NCI-H2171 (cell line): ENCODE measurements at regions not wholly inside any gene's neighbourhood (a gene's known extent, or its start where the extent isn't known, plus 50 kb on each side); places are given as distances from the start of the nearest gene placed in this dataset.

Experiments used
- DNase-seq: peaks from one replicate; lab custom pipeline; 2025; lab: John Stamatoyannopoulos, UW

DNA sequence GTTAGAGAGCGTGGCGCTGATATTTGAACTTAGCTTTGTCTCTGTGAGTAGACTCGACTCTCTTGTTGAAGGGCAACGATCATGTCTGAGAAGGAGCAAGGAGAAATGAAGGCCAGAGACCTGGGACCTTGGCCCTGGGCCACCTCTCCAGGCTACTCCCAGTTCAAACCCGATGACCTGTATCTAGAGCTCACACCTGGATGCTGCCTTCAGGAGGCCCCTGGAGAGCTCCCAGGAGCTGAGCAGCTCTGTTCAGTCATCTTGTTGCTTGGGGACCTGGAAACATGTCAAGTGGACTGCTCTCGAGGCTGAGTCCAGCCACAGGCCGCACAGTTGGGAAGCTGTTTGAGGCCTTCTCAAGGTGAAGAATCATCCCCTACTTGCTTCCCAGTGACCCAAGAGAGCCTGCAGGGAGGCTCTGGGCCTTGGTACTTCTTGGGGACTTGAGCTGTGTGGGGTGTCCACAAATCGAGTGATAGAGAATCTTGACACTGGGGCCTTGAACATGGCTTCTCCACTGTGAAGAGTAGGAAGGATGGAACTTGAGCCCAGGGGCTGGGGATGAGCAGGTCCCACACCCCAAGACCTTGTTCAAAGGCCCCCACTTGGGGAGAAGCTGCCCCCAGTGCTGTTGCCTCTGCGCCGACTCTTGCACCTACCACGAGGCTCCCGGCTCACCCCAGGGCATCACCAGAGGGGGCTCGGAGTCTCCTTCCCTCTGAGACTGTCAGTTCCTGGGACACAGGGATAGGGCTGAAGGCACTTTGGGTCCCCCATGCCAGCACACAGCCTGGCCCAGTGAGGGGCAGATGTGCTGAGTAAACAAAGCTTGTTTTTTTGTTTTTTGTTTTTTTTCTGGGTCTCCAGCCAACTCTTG, 112.1 kb downstream of the IRX5 start:
- no peak for DNase-seq

DNA sequence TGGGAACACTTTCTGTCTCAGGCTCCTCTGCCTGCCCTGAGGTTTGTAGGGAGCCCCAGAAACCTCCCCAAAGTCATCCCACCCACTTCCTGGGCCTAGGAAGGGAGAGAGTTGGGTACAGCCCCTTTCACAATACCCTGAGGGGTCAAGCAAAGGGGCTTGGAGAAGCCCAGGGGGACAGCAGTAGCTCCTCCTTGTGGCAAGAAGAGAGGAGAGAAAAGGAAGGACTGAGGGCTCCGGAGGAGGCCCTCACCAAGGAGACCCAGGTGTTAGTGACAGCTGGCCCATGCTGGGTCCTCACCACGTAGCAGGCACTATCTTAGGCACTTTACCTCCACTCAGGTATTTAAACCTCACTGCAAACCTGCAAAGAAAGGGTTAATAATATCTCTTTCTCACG, 112.8 kb downstream of the IRX5 start:
- no peak for DNase-seq

DNA sequence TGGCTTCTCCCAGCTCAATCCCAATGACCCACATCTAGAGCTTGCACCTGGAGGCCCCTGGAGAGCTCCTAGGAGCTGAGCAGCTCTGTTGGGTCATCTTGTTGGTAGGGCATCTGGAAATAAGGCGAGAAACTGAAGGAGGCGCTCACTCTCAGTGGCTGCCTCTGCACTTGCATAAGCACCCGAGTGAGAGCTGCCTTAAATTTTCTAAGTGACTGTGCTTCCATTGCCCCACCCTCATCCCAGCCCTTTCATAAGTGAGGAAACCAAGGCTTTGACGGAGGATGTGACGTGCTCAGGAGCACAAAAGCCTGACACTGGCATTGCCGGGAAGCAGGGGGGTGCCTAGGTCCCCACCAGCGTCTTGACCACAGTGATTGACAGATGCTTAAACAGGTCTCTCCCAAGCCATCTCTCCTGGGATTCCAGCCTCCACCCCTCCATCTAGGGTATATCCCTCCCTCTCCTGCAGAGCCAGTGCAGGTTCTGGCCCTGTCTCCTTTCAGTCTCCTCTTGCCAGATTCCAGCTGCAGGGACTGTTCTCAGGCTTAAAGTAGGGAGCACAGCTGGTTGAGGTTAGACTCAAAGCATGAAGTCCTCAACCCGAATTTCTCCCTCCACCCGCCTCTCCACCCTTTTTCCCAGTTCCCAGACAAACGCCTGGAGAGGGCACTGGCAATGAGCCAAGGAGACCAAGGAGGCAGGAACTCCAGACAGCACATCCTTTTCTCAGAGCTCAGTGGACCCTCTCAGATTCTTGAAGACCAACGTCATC, 113.7 kb downstream of the IRX5 start:
- DNase-seq = no peak

DNA sequence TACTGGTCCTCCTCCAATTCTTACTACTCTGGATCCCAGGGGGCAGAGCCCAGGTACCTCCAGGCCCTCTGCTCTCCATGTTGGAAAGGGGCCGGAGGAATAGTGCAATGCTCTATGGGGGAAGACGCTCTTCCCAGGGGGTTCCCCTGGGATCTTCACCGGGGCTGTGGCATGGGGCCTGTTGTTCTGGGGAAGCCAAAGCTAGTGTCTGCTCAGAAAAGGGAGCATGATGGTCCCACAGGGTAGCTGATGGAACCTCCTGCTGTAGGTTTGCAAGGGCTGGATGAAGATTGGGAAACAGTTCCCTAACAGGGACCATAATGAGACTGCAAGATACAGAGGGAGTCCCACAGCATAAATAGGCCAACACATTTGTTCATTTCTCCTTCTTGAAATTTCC, 114.7 kb downstream of the IRX5 start:
- no peak for DNase-seq

DNA sequence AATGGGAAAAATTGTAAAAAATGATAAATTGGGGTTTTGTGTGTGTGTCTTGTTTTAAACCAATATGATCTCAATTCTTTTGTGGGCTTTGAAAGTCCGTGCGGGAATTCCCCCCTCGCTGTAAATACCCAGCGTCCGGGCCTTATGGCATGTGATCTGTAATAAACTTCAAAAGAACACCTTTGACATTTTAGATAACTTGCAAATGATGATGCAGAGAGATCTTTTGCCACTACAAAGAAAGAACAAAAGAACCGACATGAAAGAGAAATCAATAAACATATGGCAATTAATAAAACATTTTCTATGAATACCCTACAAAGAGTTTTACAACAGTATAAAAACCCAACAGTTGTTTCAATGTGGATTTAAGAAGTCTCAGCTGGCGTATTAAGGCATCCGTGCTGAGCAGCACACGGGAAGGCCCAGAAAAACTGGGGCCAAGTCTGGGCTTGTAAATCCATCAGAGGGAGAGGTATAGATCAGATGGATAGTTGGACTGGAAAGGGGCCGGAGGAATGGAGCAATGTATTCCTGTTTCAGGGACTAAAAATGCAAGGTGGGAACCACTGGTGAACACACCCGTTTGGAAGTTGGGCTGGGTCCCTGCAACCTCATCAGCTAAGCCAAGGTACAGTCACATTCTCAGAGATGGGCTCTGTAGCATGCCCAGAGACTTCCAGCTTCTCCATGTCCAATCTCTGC, 115.2 kb downstream of the IRX5 start:
- no peak for DNase-seq

DNA sequence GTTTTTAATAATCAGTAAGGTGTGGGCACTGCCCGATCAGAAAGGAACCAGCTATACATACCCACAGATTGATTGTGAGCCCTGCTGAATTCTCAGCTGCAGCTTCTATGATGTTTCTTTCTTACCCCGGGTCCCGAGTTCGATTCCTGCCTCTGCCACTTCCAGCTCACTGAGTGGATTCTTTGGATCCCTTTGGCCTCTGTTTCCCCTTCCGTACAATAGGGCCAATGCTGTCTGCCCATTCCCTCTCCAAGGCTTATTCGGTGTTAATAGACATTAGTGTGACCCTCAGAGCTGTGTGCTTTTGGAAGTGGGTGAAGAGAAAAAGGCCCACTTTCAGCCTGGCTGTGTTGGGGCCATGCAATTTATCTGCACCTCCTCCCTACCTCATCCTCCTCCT, 115.8 kb downstream of the IRX5 start:
- DNase-seq = no peak

DNA sequence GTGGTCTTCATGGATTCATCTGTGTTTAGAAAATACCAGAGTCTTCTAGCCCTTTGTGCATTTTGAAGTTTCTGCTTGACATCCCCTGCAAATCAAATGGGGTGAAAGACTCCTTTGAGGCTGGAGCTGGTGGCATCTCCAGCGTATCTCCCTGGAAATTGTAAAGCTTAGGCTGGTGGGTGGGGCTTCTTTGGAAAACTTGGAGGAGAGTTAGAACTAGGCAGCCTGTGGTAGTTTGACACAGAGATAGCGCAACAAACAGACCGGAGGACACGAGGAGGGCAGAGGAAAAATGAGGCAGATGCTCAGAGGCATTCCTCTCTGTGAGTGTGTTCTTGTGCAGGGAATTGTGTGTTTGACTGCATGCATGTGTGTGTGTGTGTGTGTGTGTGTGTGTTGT, 116.3 kb downstream of the IRX5 start:
- DNase-seq = no peak

DNA sequence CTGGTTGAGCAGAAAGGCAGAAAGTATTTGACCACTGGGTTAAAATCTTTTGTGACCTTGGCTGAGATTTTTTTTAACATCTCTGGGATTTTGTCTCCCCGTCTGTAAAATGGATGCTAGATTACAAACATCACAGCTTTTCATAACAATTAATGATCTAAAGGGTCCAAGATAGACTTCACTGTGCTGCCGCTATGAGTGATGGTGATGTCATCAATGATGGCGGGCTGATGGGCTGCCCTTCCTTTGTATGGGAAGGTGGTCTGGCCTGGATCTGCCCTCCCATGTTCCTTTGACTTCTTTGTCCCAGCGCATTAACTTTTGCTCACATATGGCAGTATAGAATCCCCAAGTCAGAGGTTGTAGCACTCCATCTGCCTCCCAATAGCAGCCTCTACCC, 116.7 kb downstream of the IRX5 start:
- DNase-seq = no peak

DNA sequence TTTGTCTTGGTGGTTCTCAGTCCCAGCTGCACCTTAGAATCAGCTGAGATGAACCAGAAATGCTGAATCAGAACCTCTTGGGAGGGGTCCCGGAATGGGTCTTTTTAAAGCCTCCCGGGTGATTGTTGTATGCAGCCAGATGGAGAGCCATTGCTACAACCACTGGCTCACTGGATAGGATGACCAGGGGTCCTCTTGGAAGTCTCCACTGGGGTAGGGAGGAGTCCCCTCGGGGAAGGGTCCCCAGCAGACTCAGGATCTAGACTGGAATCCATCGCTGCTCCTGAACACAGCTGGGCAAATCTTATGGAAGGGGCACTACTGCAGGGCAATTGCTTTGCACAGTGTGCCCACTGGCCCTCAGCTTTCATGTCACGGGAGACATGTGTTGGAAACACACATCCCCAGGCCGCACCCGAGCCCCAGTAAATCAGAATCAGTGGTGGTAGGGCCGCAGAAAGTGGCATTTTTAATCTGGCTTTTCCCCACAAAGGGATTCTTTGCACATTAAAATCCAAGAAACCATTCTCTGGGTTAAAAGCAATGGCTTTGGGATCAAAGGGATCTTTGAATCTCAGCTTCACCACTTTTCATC, 117.3 kb downstream of the IRX5 start:
- DNase-seq = no peak

DNA sequence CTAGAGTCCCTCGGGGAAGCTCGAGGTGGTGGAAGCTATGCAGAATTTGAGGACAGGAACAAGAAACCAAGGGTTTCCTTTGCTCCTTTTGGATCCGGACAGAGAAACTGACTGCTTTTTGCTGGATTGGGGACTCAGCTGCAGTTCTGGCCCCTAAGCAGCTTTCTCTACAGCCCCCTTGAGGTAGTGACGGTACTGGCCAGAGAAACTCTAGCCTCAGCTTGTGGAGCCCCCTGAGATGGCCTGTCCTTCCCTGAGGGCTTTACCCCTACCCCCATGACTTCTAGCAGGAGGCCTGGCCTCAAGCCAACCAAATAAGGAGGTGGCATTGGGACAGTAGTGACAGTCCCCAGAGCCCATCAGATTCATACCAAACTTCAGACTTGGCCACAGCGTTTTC, 118.1 kb downstream of the IRX5 start:
- DNase-seq = no peak

DNA sequence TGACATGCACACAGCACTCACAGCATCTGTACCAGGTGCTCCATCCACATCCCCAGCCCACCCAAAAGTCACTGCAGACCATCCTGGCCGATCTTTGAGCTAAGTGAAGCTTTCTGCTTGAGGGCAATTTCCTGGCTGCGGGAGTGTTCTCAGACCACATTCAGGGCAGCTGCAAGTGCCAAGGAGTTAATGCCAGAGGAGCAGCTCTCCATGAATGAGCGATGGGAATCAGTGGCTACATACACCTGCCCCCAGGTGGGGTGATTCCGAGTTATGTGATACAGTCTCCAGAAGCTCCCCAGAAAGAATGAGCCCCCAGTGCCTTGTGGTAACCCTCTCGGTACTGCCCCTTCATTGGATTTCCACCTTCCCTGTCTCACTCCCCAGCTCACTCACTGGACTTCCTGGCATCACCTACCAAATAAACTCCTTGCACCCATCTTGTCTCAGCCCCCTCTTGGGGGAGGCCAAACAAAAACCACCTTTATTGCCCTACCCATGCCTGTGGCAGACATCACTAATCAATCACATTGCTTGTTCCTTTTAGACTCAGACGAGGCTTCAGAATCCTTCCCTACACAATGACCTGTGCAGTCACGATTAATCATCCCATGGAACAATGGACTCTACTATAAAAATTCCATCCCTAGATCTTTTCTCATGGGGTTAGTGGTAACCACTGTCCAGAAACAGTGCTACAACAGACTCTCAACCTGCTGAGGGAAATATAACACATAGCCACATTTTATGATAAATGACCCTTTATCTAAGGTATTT, 121.1 kb downstream of the IRX5 start:
- no peak for DNase-seq

DNA sequence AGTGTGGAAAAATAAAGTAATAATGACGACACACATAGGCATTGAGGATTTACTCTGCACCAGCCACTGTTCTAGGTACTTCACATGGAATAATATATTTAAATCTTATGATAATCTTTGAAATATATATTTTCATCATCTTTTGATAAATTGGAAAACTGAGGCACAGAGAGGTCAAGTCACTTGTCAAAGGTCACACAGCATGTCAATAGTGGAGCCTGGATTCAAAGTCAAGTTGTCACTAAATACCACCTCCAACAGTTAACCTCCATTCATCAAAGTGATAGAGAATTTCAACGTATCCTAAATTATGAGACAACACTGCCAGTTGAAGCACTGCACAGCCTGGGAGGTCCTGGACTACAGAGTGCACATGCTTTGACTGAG, 121.7 kb downstream of the IRX5 start:
- DNase-seq = no peak

DNA sequence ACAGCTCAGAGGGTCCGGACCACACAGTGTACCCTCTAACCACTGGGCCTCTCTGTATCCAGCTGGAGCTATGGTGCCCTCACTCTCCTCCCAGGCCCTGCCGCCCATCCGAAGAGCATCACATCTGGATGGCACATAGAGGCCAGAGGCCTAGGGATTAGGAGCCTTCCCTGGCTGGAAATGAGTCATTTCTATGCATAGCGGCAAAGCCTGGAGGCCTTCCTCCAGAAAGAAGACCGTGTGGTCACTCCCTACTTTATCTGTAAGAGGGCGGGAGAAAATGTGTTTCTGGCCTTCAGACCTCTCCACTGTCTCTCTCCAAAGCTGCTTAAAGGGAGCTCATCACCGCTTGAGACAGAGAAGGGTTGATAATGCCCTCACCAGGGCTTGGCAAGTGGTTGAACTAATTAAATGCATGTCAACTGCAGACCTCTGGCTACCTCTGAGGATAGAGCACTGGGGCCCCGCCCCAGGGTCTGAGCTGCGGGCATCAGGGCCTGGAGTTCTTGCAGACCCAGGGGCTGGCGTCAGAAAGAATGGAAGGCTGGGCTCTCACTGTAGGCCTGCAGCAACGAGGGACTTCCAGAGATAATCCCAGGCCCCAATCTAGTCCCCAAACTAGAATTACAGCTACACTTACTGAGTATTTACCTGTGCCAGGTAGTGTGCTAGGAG, 122.2 kb downstream of the IRX5 start:
- DNase-seq = no peak

DNA sequence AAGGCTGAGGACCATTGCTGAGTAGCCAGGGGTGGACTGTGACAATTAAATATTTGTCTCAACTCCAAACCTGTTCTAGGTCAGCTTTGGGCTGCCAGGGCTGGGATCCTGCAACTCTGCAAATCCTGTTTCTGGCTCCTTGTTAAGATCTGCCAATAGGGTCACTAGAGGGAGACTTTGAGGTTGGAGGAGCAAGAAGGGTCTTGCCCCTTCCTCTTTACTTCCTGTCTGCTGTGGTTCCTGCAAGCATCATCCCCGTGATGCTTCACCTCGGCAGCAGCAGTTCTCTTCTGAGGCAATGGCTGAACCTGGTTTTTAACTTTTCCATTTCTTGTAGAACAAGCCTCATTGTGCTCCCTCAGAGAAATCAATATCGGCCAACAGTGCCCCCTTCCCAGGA, 124.6 kb downstream of the IRX5 start:
- no peak for DNase-seq

DNA sequence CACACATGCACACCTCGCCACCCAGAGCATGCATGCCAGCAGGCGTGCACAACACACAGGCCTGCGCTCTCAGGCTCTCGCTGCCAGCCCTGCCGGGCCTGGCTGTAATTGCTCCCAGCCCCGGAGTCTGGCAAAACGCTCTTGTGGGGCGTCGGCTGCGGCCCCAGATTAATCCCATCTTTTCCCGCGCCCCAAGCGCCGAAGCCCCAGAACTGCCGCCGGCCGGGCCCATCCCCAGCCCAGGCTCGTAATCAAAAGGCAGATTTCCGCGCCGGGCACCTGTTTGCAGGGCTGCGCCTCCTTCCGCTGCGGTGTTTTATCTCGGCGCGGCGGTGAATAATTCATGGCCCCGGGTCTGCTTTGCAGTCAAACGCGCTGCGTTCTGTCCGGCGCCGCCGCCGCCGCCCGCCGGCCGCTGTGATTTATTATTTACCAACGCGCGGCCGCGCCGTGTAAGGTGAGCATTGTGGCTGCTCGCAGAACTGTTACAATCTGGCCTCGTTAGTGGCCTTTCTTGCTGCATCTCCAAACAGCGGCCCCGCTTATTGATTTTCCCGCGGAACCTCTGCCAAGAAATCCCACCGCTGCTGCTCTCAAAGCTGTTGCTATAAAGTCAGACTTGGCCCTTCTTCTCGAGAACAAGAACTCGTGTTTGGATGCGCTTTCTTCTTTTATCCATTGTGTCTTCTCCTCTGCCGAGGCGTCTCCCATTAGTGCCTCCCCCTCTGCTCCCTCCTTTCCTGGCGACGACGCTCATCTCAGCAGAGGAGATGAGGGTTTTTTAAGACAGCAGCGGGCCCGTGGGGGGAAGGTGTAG, 126.1 kb downstream of the IRX5 start:
- peak; percentile 23 for DNase-seq

DNA sequence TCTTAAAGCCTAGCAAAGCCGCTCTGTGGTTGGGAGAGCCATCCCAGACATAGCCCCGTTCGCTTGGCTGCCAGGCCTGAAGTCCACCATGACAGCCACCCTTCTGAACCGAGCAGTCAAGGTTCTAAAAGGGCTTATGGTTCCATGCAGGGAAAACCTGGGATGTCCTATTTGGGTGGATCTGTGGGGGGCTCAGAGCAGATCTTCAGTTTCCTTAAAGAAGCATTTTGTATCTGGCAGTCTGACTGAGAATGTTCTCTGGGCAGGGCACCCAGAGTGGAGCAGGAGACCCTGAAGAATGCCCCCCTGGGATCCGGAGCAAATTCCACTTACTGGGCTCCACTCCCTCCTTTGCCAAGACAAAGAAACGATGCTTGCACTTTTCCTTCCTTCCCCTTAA, 127.2 kb downstream of the IRX5 start:
- no peak for DNase-seq

DNA sequence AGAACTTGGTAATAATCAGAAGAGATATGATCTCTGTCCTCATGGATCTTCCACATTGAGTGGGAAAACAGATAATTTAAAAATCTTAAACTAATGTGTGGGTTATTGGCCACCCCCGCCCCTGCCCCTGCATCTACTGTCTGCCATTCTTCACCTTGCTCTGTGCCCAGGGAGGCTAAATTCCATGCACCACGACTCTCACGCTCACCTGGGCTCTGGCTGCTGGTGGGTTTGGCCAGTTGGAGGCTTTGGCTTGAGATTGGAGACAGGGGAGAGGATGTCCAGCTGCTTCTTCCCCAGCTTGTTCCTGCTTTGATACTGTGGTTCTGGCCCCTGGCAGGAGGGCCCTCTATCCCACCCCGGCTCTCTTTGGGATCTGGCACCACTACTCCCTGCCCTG, 127.9 kb downstream of the IRX5 start:
- DNase-seq = no peak

DNA sequence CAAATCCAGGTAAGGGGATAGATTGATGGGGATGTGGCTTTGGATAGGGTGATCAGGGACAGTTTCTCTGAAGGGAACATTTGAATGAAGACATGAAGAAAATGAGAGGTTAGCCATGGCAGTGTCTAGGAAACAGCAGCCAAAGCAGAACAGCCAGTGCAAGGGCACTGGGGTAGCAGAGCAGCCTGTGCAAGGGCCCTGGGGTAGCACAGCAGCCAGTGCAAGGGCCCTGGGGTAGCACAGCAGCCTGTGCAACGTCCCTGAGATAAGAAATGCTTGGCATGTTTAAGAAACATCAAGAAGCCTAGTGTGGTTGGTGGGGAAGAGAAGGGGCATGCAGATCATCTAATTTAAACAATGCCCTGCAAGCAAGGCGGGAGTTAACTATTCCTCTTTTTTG, 128.5 kb downstream of the IRX5 start:
- DNase-seq = no peak

DNA sequence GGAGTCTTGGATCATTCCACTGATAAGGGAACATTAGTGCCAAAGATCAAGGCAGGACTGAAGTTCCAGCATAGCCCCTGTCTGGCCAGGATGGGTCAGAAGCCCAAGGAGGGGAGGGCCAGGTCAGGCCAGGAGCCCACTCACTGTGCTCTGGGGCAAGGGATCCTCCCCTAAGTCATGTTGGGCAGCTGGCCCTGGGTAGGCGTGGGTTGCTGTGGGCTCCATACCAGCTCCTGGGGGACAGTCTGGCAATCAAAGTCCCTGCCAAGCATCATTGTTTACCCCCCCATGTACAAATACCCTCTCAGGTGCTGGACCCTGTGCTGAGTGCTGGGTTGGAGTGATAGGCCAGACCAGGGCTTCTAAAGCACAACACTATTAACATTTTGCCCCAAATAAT, 130.5 kb downstream of the IRX5 start:
- DNase-seq = no peak

DNA sequence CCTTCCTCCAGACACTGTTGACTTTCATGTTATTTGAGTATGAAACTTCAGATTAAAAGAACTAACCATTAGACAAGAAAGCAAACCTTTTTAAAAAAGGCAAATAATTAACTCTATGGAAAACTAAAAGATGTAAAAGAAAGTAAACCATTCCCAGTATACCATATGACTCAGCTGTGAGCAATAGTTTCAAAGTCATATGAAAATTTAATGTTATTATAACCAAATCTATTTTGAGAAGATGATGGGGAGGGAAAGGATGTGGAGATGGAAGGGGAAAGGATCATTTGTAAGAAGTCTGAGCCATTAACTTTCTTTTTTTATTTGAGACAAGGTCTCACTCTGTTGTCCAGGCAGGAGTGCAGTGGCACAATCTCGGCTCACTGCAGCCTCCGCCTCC, 131.8 kb downstream of the IRX5 start:
- no peak for DNase-seq
